Ovary (tissue), 7 donors: ENCODE measurements at regions not wholly inside any gene's neighbourhood (a gene's known extent, or its start where the extent isn't known, plus 50 kb on each side); places are given as distances from the start of the nearest gene placed in this dataset. TPM values are rescaled to one million over a fixed set of nuclear protein-coding genes. Genes with fewer than 3 reads are reported as not detected.

ENCODE experiments used
- DNase-seq, 5 donors: peaks; one replicate each; pipeline ENCODE4 v3.0.0-alpha.2; 2019 to 2020
- H3K27ac ChIP-seq, 2 donors: fragments of 200-600 bp; one replicate each; pipeline versions ENCODE4 v1.5.1 to v1.8.0; 2019 to 2022
- H3K27me3 ChIP-seq: fragments of 200-600 bp; one replicate; pipeline ENCODE4 v1.8.0; 2022
- H3K36me3 ChIP-seq: fragments of 200-600 bp; sonication (generic); one replicate; pipeline ENCODE4 v1.5.1; 2019
- H3K4me1 ChIP-seq: one replicate; pipeline ENCODE4 v1.8.1; 2013; ENCODE audit warnings: mild to moderate bottlenecking, moderate library complexity; ENCODE audit not compliant: insufficient read depth
- H3K4me3 ChIP-seq: fragments of 200-600 bp; sonication (generic); one replicate; pipeline ENCODE4 v1.5.1; 2017
- H3K9me3 ChIP-seq, 2 donors: fragments of 200-600 bp in 1 of 2; sonication (generic) in 1 of 2; one replicate each; pipeline versions ENCODE4 v1.5.1 to v1.8.1; 2013 to 2019; ENCODE audit warnings: mild to moderate bottlenecking in 1 of 2, moderate library complexity in 1 of 2
- CTCF ChIP-seq, 3 donors: fragments of 450-650 bp in 2 of 3; fragments of 200-600 bp in 1 of 3; IDR thresholded peaks; one replicate each; pipeline versions ENCODE4 v1.5.1 to v1.8.0; 2016 to 2022; ENCODE audit warnings: antibody characterized with exemption in 3 of 3, mild to moderate bottlenecking in 1 of 3
- EP300 ChIP-seq: sonication (generic); formaldehyde crosslinking; IDR thresholded peaks from one replicate; pipeline ENCODE4 v1.6.1; 2017; ENCODE audit warnings: antibody characterized with exemption
- POLR2A ChIP-seq: fragments of 450-650 bp; IDR thresholded peaks from one replicate; pipeline ENCODE4 v1.6.1; 2017; ENCODE audit warnings: antibody characterized with exemption, mild to moderate bottlenecking, moderate library complexity
- WGBS, 3 donors: extraction: QIAGEN DNeasy Blood & Tissue Kit in 1 of 3; methylation state at CpG; one replicate each; pipeline versions ENCODE4 v1.1.5 to v1.1.7; 2013 to 2017; 5-methylcytosine and 5-hydroxymethylcytosine counted together
- intact Hi-C, 4 donors: fragments of 100-400 bp; cut with DNase I; formaldehyde crosslinking; loops; one replicate each; pipeline versions ENCODE4 v1.11.0 to v1.15.1; 2022 to 2023
- small RNA-seq: library from RNA; depleted of rRNA; stranded (forward); fragments of <200 nt; gene quantifications from one replicate; pipeline ENCODE3, GENCODE V24; 2016
- donor health status: DM: no; HTN: no; CAD: no; lungs with moderate emphysema.
- donor health status: DM: no; HTN: no; CAD: no.
- donor health status: Bipolar disorder and iron deficiency.
- donor health status: DM: no; HTN: no; CAD: no.
- donor health status: DM: yes; HTN: yes; CAD: no.

- Histone ChIP-seq H3K4me3 (no peak overlapping the region), H3K36me3 (no peaks in the 10 kb centered on the region), H3K9me3 (no peaks in the 10 kb centered on the region), H3K27ac (no peak overlapping the region), H3K4me1 (no peaks in the 10 kb centered on the region), H3K27me3 (no peaks in the 10 kb centered on the region)
- WGBS, 3 donors: 82 to 85% (median 85%) methylated on average over 10 of the region's 10 CpGs
- no peak for TF ChIP-seq EP300
- TF ChIP-seq CTCF (IDR thresholded peaks at IDR 0.05): no peak
- TF ChIP-seq POLR2A: no peak
- intact Hi-C loops: no loop called here
- DNase-seq: no peak
Measured at GRCh38 chr21:38875694-38876492, 70.2 kb downstream of the ETS2 start.

Small RNAs in the stretch of these regions (small RNA-seq; reads per million reads assigned to genes)
- not detected for gene RF00091
